H9 (cell line): ENCODE measurements at regions not wholly inside any gene's neighbourhood (a gene's known extent, or its start where the extent isn't known, plus 50 kb on each side); places are given as distances from the start of the nearest gene placed in this dataset.

Experiments used
- DNase-seq: peaks from one replicate; pipeline ENCODE4 v3.0.0-alpha.2; 2017
- H2AFZ ChIP-seq: one replicate; pipeline ENCODE4 v1.6.1; 2013; ENCODE audit warnings: mild to moderate bottlenecking, low read length, control low read depth, moderate library complexity
- H2AK5ac ChIP-seq: 2 replicates; pipeline ENCODE4 v1.6.1; 2013; ENCODE audit warnings: low read length, control low read depth, mixed read lengths; ENCODE audit not compliant: insufficient read length
- H2BK120ac ChIP-seq: one replicate; pipeline ENCODE4 v1.6.1; 2013; ENCODE audit warnings: low read depth, mild to moderate bottlenecking, low read length, control low read depth, inconsistent platforms; ENCODE audit not compliant: poor library complexity, severe bottlenecking
- H2BK12ac ChIP-seq: 2 replicates; pipeline ENCODE4 v1.6.1; 2013; ENCODE audit warnings: low read length, control low read depth, mixed read lengths, low read depth; ENCODE audit not compliant: insufficient read length
- H2BK15ac ChIP-seq: 2 replicates; pipeline ENCODE4 v1.6.1; 2013; ENCODE audit warnings: low read depth, low read length, control low read depth
- H2BK20ac ChIP-seq: one replicate; pipeline ENCODE4 v1.6.1; 2013; ENCODE audit warnings: low read depth, mild to moderate bottlenecking, low read length, control low read depth, inconsistent platforms; ENCODE audit not compliant: poor library complexity, severe bottlenecking
- H2BK5ac ChIP-seq: 2 replicates; pipeline ENCODE4 v1.6.1; 2013; ENCODE audit warnings: low read length, control low read depth, mixed read lengths; ENCODE audit not compliant: insufficient read length
- H3K14ac ChIP-seq: 2 replicates; pipeline ENCODE4 v1.6.1; 2013; ENCODE audit warnings: low read length, control low read depth; ENCODE audit not compliant: insufficient read depth
- H3K18ac ChIP-seq: 2 replicates; pipeline ENCODE4 v1.6.1; 2013; ENCODE audit warnings: low read depth, mild to moderate bottlenecking, mixed read lengths, low read length, control low read depth; ENCODE audit not compliant: insufficient read length
- H3K23ac ChIP-seq: 2 replicates; pipeline ENCODE4 v1.6.1; 2013; ENCODE audit warnings: low read length, control low read depth, mixed read lengths, low read depth; ENCODE audit not compliant: insufficient read length
- H3K23me2 ChIP-seq: 2 replicates; pipeline ENCODE4 v1.6.1; 2013; ENCODE audit warnings: low read depth, mild to moderate bottlenecking, mixed read lengths, low read length, control low read depth; ENCODE audit not compliant: insufficient read length, poor library complexity, severe bottlenecking
- H3K27ac ChIP-seq: 2 replicates; pipeline ENCODE4 v1.5.1; 2013; ENCODE audit warnings: low read length, control low read depth, mixed read lengths, low read depth; ENCODE audit not compliant: insufficient read length
- H3K27me3 ChIP-seq: 2 replicates; pipeline ENCODE4 v1.6.1; 2013; ENCODE audit warnings: low read length, control low read depth, inconsistent platforms; ENCODE audit not compliant: insufficient read depth
- H3K4ac ChIP-seq: 2 replicates; pipeline ENCODE4 v1.6.1; 2013; ENCODE audit warnings: low read depth, mild to moderate bottlenecking, control low read depth, inconsistent platforms, low read length, moderate library complexity
- H3K4me1 ChIP-seq: 2 replicates; pipeline ENCODE4 v1.6.1; 2013; ENCODE audit warnings: low read length, control low read depth, inconsistent platforms; ENCODE audit not compliant: insufficient read depth
- H3K4me2 ChIP-seq: 2 replicates; pipeline ENCODE4 v1.6.1; 2013; ENCODE audit warnings: low read length, control low read depth, mixed read lengths; ENCODE audit not compliant: insufficient read length, insufficient read depth
- H3K56ac ChIP-seq: 2 replicates; pipeline ENCODE4 v1.6.1; 2013; ENCODE audit warnings: low read depth, mild to moderate bottlenecking, mixed read lengths, low read length, control low read depth; ENCODE audit not compliant: insufficient read length
- H3K79me1 ChIP-seq: 2 replicates; pipeline ENCODE4 v1.6.1; 2013; ENCODE audit warnings: low read depth, mild to moderate bottlenecking, moderate library complexity, low read length, control low read depth, inconsistent platforms; ENCODE audit not compliant: insufficient read depth, poor library complexity, severe bottlenecking
- H3K79me2 ChIP-seq: 2 replicates; pipeline ENCODE4 v1.6.1; 2013; ENCODE audit warnings: low read length, control low read depth, inconsistent platforms; ENCODE audit not compliant: insufficient read depth
- H3K9ac ChIP-seq: 2 replicates; pipeline ENCODE4 v1.6.1; 2013; ENCODE audit warnings: low read length, control low read depth, mixed read lengths; ENCODE audit not compliant: insufficient read length; ENCODE audit errors: extremely low read depth
- H3K9me3 ChIP-seq: one replicate; pipeline ENCODE4 v1.6.1; 2013; ENCODE audit warnings: low read depth, low read length, inconsistent platforms; ENCODE audit not compliant: control insufficient read depth
- H3T11ph ChIP-seq: one replicate; pipeline ENCODE4 v1.6.1; 2013; ENCODE audit warnings: mild to moderate bottlenecking, low read length, control low read depth, inconsistent platforms
- H4K20me1 ChIP-seq: one replicate; pipeline ENCODE4 v1.6.1; 2013; ENCODE audit not compliant: control insufficient read depth, insufficient read length, insufficient read depth
- H4K5ac ChIP-seq: 2 replicates; pipeline ENCODE4 v1.6.1; 2013; ENCODE audit warnings: low read depth, mild to moderate bottlenecking, mixed read lengths, low read length, control low read depth; ENCODE audit not compliant: insufficient read length
- H4K8ac ChIP-seq: replicated peaks from 2 replicates; pipeline ENCODE4 v1.6.1; 2013; ENCODE audit warnings: low read length, control low read depth, mixed read lengths, low read depth; ENCODE audit not compliant: insufficient read length
- H4K91ac ChIP-seq: 2 replicates; pipeline ENCODE4 v1.6.1; 2013; ENCODE audit warnings: low read depth, mild to moderate bottlenecking, moderate library complexity, mixed read lengths, low read length, control low read depth; ENCODE audit not compliant: insufficient read length
- H3K27ac Mint-ChIP-seq, 3 experiments: 2 replicates in 2 of 3; 3 replicates in 1 of 3; pipeline ENCODE4 v1.8.0; 2020 to 2021; ENCODE audit warnings: mixed read lengths in 3 of 3, mild to moderate bottlenecking in 1 of 3, moderate library complexity in 1 of 3
- H3K27me3 Mint-ChIP-seq: 2 replicates; pipeline ENCODE4 v1.8.0; 2021; ENCODE audit warnings: low read depth, mild to moderate bottlenecking, moderate library complexity, mixed read lengths
- H3K36me3 Mint-ChIP-seq, 3 experiments: 2 replicates in 2 of 3; 3 replicates in 1 of 3; pipeline ENCODE4 v1.8.0; 2020 to 2021; ENCODE audit warnings: low read depth in 3 of 3, mixed read lengths in 3 of 3; ENCODE audit not compliant: insufficient read depth in 1 of 3
- H3K4me1 Mint-ChIP-seq, 2 experiments: 2 replicates each; pipeline ENCODE4 v1.8.0; 2020; ENCODE audit warnings: mixed read lengths in 2 of 2
- H3K4me3 Mint-ChIP-seq, 2 experiments: 2 replicates in 1 of 2; 3 replicates in 1 of 2; pipeline ENCODE4 v1.8.0; 2020 to 2021; ENCODE audit warnings: mild to moderate bottlenecking in 2 of 2, mixed read lengths in 2 of 2, moderate library complexity in 1 of 2
- H3K9me3 Mint-ChIP-seq, 2 experiments: 2 replicates in 1 of 2; 3 replicates in 1 of 2; pipeline ENCODE4 v1.8.0; 2020; ENCODE audit warnings: mild to moderate bottlenecking in 2 of 2, mixed read lengths in 2 of 2, moderate library complexity in 1 of 2
- TF ChIP-seq, protein P1 (sequence below): fragments of 200-600 bp; sonication (generic); conservative IDR thresholded peaks from 3 replicates; pipeline ENCODE4 v1.8.0; 2021; ENCODE audit warnings: antibody characterized with exemption, mild to moderate bottlenecking

DNA sequence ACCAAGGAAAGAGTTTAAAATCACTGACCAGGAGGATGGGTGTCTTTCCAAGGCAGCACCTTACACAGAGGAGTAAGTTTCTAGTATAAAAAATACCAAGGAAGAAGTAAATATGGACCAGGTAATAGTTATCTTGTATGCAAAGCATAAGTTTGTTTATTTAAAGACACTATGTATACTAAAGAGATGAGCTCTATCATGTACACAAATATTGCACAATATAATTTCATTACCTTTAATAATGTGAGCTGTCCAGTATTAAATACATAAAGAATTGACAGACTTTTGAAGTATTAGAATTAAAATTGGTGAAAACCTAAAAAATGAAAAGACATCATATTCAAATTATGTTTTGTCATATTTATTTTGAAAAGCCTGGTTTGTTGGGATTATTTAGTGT, 322.0 kb upstream of the MIR17HG start:
- Histone ChIP-seq H3K27me3 (no peaks in the 10 kb centered on the region), H3K18ac (no peak overlapping the region), H2BK20ac (no peak overlapping the region), H2AFZ (no peak overlapping the region), H3K56ac (no peak overlapping the region), H3K79me1 (no peaks in the 10 kb centered on the region), H3K27ac (no peak overlapping the region), H4K20me1 (no peaks in the 10 kb centered on the region), H3K4ac (no peak overlapping the region), H2BK12ac (no peak overlapping the region), H3K23ac (no peak overlapping the region), H4K5ac (no peak overlapping the region), H2BK120ac (no peak overlapping the region), H2BK5ac (no peak overlapping the region), H3T11ph (no peak overlapping the region), H3K9ac (no peak overlapping the region), H4K91ac (no peak overlapping the region), H3K14ac (no peak overlapping the region), H3K79me2 (no peaks in the 10 kb centered on the region), H2AK5ac (no peak overlapping the region), H4K8ac (no peak overlapping the region), H3K23me2 (no peaks in the 10 kb centered on the region), H2BK15ac (no peak overlapping the region), H3K4me2 (no peak overlapping the region), H3K9me3 (no peaks in the 10 kb centered on the region), H3K4me1 (no peaks in the 10 kb centered on the region)
- Mint-ChIP-seq H3K27me3 (no peaks in the 10 kb centered on the region), H3K27ac (no peak overlapping the region), H3K4me1 (0 out of 4 replicates have a peak, but pooled peaks cover 0 to 3% of the 10 kb centered on the region in 2 experiments), H3K36me3 (no peaks in the 10 kb centered on the region), H3K4me3 (no peak overlapping the region), H3K9me3 (no peaks in the 10 kb centered on the region; a peak in 1 of 5 replicates)
- TF ChIP-seq, protein P1, sequence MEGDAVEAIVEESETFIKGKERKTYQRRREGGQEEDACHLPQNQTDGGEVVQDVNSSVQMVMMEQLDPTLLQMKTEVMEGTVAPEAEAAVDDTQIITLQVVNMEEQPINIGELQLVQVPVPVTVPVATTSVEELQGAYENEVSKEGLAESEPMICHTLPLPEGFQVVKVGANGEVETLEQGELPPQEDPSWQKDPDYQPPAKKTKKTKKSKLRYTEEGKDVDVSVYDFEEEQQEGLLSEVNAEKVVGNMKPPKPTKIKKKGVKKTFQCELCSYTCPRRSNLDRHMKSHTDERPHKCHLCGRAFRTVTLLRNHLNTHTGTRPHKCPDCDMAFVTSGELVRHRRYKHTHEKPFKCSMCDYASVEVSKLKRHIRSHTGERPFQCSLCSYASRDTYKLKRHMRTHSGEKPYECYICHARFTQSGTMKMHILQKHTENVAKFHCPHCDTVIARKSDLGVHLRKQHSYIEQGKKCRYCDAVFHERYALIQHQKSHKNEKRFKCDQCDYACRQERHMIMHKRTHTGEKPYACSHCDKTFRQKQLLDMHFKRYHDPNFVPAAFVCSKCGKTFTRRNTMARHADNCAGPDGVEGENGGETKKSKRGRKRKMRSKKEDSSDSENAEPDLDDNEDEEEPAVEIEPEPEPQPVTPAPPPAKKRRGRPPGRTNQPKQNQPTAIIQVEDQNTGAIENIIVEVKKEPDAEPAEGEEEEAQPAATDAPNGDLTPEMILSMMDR, result no peak
- DNase-seq, result no peak
